ENCODE measurements at regions not wholly inside any gene's neighbourhood (a gene's known extent, or its start where the extent isn't known, plus 50 kb on each side); places are given as distances from the start of the nearest gene placed in this dataset.

- no peaks in the 10 kb centered on the region for H3K4me1 ChIP-seq (replicated peaks in 1 of 4; ENCODE audit: control insufficient read depth in 3 of 4, insufficient read depth in 4 of 4, low read length in 3 of 4)
- no peak overlapping the region for H2BK5ac ChIP-seq (ENCODE audit: low read depth, low read length)
- no peak overlapping the region for H3K4me3 ChIP-seq (ENCODE audit: extremely low read depth in 1 of 4, insufficient read depth in 2 of 4, low read depth in 3 of 4, low read length in 4 of 4)
- no peaks in the 10 kb centered on the region for H3K9me3 ChIP-seq (ENCODE audit: insufficient read depth in 2 of 2, low read depth in 1 of 2, low read length in 1 of 2)
- H2BK15ac ChIP-seq (ENCODE audit: low read length) = no peak overlapping the region
- no peaks in the 10 kb centered on the region for H3K79me2 ChIP-seq (ENCODE audit: control insufficient read depth in 1 of 2, insufficient read depth in 2 of 2, low read length in 2 of 2)
- H3K56ac ChIP-seq (replicated peaks; ENCODE audit: insufficient read length, low read depth, low read length) = no peak overlapping the region
- no peaks in the 10 kb centered on the region for H4K20me1 ChIP-seq (replicated peaks in 1 of 2; ENCODE audit: control insufficient read depth in 1 of 2, insufficient read depth in 2 of 2, low read length in 2 of 2)
- H3K23me2 ChIP-seq (ENCODE audit: low read depth, low read length) = no peaks in the 10 kb centered on the region
- no peak overlapping the region for H2AFZ ChIP-seq (ENCODE audit: low read length)
- DNase-seq (ENCODE audit: low read depth in 1 of 2, low spot score in 2 of 2) (no peak), FAIRE-seq (no peak)
- H3K79me1 ChIP-seq (ENCODE audit: low read depth, low read length) = no peaks in the 10 kb centered on the region
- no peak overlapping the region for H3K27ac ChIP-seq (ENCODE audit: low read depth, low read length)
- no peak overlapping the region for H3K23ac ChIP-seq (ENCODE audit: insufficient read length)
- no peak overlapping the region for H2BK120ac ChIP-seq (replicated peaks; ENCODE audit: low read depth, low read length)
- WGBS, 2 experiments (ENCODE audit: extremely low coverage in 1 of 2, insufficient coverage in 1 of 2, insufficient read length in 1 of 2, insufficient replicate concordance in 2 of 2, low coverage in 1 of 2, low lambda C conversion rate in 2 of 2, missing lambda C conversion rate in 1 of 2) = 85% methylated on average over 9 of the region's 9 CpGs; no CpG with 5 or more reads in 1 of the 2 experiments
- H2BK20ac ChIP-seq (ENCODE audit: low read length) = no peak overlapping the region
- CTCF ChIA-PET (ENCODE audit: partially characterized antibody) = no interaction called here
- no peaks in the 10 kb centered on the region for H3K27me3 ChIP-seq (replicated peaks in 1 of 4; ENCODE audit: control insufficient read depth in 3 of 4, extremely low read depth in 1 of 4, insufficient read depth in 3 of 4, low read length in 3 of 4)
- H3K4me2 ChIP-seq (ENCODE audit: insufficient read depth in 1 of 2, low read depth in 2 of 2, low read length in 2 of 2) = no peak overlapping the region
- no peak overlapping the region for H4K5ac ChIP-seq (ENCODE audit: insufficient read length, low read depth, low read length)
- POLR2A ChIA-PET (ENCODE audit: partially characterized antibody) = interaction anchor here (0.8 kb wide), 1 partner anchor 177 kb away, joined by 3 read pairs; no protein-coding TSS in a partner anchor
- no peak overlapping the region for H4K91ac ChIP-seq (replicated peaks; ENCODE audit: insufficient read length, low read length)
- no peak overlapping the region for H3K18ac ChIP-seq (ENCODE audit: extremely low read depth, low read length)
- H3K14ac ChIP-seq (ENCODE audit: insufficient read length) = no peak overlapping the region
- no peak overlapping the region for H3K9ac ChIP-seq (replicated peaks in 1 of 4; ENCODE audit: extremely low read depth in 1 of 4, low read depth in 3 of 4, low read length in 3 of 4)
- H4K8ac ChIP-seq (ENCODE audit: extremely low read depth, insufficient read depth, low read length) = no peak overlapping the region
- H2AK5ac ChIP-seq (ENCODE audit: low read depth, low read length) = no peak overlapping the region
- H3K4ac ChIP-seq (replicated peaks; ENCODE audit: insufficient read length, low read depth, low read length) = no peak overlapping the region
- H3K36me3 ChIP-seq (ENCODE audit: control insufficient read depth in 2 of 4, insufficient read depth in 4 of 4, low read length in 3 of 4) = no peaks in the 10 kb centered on the region
- H2BK12ac ChIP-seq (ENCODE audit: low read depth, low read length) = no peak overlapping the region
- TF ChIP-seq SP2 (IDR thresholded peaks at IDR 0.05; ENCODE audit: low read length) (no peak), SIN3A (conservative IDR thresholded peaks at IDR 0.05 in 1 of 2, IDR thresholded peaks at IDR 0.05 in 1 of 2; ENCODE audit: low read depth in 1 of 2, low read length in 2 of 2) (no peak), KDM4A (IDR thresholded peaks at IDR 0.05; ENCODE audit: low read depth, low read length, severe bottlenecking) (no peak), TEAD4 (IDR thresholded peaks at IDR 0.05; ENCODE audit: low read depth, low read length) (no peak), CREB1 (IDR thresholded peaks at IDR 0.05) (no peak), SIRT6 (IDR thresholded peaks at IDR 0.05; ENCODE audit: low read length) (no peak), EZH2 (IDR thresholded peaks at IDR 0.05; ENCODE audit: low read depth, low read length, severe bottlenecking) (no peak), CBX5 (IDR thresholded peaks at IDR 0.05; ENCODE audit: low read depth, low read length) (no peak), CBX8 (IDR thresholded peaks at IDR 0.05; ENCODE audit: borderline replicate concordance, low read depth, low read length) (no peak), NRF1 (IDR thresholded peaks at IDR 0.05; ENCODE audit: low read depth, low read length) (no peak), ATF2 (IDR thresholded peaks at IDR 0.05; ENCODE audit: low read length) (no peak), KDM5A (IDR thresholded peaks at IDR 0.05; ENCODE audit: low read length) (no peak), E2F6 (IDR thresholded peaks at IDR 0.05) (no peak)
Observed at GRCh38 chr3:66673293-66673692, 172.5 kb upstream of the LRIG1 start.

All from H1 (cell line).